GM23338 (cell line): ENCODE measurements at regions not wholly inside any gene's neighbourhood (a gene's known extent, or its start where the extent isn't known, plus 50 kb on each side); places are given as distances from the start of the nearest gene placed in this dataset.

ENCODE experiments used
- CTCF ChIP-seq, 2 experiments: fragments of 200-600 bp in 1 of 2; sonication (generic) in 1 of 2; conservative IDR thresholded peaks; 2 replicates each; pipeline versions ENCODE4 v1.5.1 to v1.6.1; 2016 to 2017; ENCODE audit warnings: antibody characterized with exemption in 2 of 2, low read depth in 2 of 2, mild to moderate bottlenecking in 2 of 2, moderate library complexity in 1 of 2
- STAT1 ChIP-seq: IDR thresholded peaks from one replicate; pipeline ENCODE4 v1.6.1; 2016; ENCODE audit warnings: antibody characterized with exemption; ENCODE audit not compliant: unreplicated experiment
- TF ChIP-seq, protein P1 (sequence below): IDR thresholded peaks from one replicate; pipeline ENCODE4 v1.6.1; 2018; ENCODE audit warnings: antibody characterized with exemption; ENCODE audit not compliant: unreplicated experiment
- TF ChIP-seq, protein P2 (sequence below): fragments of 250-450 bp; sonication (Bioruptor Pico); IDR thresholded peaks from 2 replicates; pipeline ENCODE4 v1.5.0; 2020; ENCODE audit warnings: mild to moderate bottlenecking, moderate library complexity
- TF ChIP-seq, protein P3 (sequence below): IDR thresholded peaks from 2 replicates; pipeline ENCODE4 v1.6.1; 2016; ENCODE audit warnings: antibody characterized with exemption

GRCh38 chr4:177895136-177895535 lies 452.9 kb upstream of the AGA start:
- no peak for TF ChIP-seq CTCF (conservative IDR thresholded peaks at IDR 0.05; ENCODE audit: low read depth in 2 of 2)
- TF ChIP-seq, protein P1, sequence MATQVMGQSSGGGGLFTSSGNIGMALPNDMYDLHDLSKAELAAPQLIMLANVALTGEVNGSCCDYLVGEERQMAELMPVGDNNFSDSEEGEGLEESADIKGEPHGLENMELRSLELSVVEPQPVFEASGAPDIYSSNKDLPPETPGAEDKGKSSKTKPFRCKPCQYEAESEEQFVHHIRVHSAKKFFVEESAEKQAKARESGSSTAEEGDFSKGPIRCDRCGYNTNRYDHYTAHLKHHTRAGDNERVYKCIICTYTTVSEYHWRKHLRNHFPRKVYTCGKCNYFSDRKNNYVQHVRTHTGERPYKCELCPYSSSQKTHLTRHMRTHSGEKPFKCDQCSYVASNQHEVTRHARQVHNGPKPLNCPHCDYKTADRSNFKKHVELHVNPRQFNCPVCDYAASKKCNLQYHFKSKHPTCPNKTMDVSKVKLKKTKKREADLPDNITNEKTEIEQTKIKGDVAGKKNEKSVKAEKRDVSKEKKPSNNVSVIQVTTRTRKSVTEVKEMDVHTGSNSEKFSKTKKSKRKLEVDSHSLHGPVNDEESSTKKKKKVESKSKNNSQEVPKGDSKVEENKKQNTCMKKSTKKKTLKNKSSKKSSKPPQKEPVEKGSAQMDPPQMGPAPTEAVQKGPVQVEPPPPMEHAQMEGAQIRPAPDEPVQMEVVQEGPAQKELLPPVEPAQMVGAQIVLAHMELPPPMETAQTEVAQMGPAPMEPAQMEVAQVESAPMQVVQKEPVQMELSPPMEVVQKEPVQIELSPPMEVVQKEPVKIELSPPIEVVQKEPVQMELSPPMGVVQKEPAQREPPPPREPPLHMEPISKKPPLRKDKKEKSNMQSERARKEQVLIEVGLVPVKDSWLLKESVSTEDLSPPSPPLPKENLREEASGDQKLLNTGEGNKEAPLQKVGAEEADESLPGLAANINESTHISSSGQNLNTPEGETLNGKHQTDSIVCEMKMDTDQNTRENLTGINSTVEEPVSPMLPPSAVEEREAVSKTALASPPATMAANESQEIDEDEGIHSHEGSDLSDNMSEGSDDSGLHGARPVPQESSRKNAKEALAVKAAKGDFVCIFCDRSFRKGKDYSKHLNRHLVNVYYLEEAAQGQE: no peak
- no peak for TF ChIP-seq STAT1
- TF ChIP-seq, protein P2, sequence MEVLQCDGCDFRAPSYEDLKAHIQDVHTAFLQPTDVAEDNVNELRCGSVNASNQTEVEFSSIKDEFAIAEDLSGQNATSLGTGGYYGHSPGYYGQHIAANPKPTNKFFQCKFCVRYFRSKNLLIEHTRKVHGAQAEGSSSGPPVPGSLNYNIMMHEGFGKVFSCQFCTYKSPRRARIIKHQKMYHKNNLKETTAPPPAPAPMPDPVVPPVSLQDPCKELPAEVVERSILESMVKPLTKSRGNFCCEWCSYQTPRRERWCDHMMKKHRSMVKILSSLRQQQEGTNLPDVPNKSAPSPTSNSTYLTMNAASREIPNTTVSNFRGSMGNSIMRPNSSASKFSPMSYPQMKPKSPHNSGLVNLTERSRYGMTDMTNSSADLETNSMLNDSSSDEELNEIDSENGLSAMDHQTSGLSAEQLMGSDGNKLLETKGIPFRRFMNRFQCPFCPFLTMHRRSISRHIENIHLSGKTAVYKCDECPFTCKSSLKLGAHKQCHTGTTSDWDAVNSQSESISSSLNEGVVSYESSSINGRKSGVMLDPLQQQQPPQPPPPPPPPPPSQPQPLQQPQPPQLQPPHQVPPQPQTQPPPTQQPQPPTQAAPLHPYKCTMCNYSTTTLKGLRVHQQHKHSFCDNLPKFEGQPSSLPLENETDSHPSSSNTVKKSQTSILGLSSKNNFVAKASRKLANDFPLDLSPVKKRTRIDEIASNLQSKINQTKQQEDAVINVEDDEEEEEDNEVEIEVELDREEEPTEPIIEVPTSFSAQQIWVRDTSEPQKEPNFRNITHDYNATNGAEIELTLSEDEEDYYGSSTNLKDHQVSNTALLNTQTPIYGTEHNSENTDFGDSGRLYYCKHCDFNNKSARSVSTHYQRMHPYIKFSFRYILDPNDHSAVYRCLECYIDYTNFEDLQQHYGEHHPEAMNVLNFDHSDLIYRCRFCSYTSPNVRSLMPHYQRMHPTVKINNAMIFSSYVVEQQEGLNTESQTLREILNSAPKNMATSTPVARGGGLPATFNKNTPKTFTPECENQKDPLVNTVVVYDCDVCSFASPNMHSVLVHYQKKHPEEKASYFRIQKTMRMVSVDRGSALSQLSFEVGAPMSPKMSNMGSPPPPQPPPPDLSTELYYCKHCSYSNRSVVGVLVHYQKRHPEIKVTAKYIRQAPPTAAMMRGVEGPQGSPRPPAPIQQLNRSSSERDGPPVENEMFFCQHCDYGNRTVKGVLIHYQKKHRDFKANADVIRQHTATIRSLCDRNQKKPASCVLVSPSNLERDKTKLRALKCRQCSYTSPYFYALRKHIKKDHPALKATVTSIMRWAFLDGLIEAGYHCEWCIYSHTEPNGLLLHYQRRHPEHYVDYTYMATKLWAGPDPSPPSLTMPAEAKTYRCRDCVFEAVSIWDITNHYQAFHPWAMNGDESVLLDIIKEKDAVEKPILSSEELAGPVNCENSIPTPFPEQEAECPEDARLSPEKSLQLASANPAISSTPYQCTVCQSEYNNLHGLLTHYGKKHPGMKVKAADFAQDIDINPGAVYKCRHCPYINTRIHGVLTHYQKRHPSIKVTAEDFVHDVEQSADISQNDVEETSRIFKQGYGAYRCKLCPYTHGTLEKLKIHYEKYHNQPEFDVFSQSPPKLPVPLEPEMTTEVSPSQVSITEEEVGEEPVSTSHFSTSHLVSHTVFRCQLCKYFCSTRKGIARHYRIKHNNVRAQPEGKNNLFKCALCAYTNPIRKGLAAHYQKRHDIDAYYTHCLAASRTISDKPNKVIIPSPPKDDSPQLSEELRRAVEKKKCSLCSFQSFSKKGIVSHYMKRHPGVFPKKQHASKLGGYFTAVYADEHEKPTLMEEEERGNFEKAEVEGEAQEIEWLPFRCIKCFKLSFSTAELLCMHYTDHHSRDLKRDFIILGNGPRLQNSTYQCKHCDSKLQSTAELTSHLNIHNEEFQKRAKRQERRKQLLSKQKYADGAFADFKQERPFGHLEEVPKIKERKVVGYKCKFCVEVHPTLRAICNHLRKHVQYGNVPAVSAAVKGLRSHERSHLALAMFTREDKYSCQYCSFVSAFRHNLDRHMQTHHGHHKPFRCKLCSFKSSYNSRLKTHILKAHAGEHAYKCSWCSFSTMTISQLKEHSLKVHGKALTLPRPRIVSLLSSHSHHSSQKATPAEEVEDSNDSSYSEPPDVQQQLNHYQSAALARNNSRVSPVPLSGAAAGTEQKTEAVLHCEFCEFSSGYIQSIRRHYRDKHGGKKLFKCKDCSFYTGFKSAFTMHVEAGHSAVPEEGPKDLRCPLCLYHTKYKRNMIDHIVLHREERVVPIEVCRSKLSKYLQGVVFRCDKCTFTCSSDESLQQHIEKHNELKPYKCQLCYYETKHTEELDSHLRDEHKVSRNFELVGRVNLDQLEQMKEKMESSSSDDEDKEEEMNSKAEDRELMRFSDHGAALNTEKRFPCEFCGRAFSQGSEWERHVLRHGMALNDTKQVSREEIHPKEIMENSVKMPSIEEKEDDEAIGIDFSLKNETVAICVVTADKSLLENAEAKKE (CRISPR knock-in tag): no peak
- TF ChIP-seq, protein P3, sequence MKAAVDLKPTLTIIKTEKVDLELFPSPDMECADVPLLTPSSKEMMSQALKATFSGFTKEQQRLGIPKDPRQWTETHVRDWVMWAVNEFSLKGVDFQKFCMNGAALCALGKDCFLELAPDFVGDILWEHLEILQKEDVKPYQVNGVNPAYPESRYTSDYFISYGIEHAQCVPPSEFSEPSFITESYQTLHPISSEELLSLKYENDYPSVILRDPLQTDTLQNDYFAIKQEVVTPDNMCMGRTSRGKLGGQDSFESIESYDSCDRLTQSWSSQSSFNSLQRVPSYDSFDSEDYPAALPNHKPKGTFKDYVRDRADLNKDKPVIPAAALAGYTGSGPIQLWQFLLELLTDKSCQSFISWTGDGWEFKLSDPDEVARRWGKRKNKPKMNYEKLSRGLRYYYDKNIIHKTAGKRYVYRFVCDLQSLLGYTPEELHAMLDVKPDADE: no peak
